CD14-positive monocyte (primary cell): ENCODE measurements at regions not wholly inside any gene's neighbourhood (a gene's known extent, or its start where the extent isn't known, plus 50 kb on each side); places are given as distances from the start of the nearest gene placed in this dataset.

Experiments
- DNase-seq, 3 donors: peaks; one replicate each; pipeline ENCODE4 v3.0.0-alpha.2; 2011 to 2022
- H2AFZ ChIP-seq: 2 replicates; pipeline ENCODE4 v1.6.0; 2012; ENCODE audit warnings: mild to moderate bottlenecking, low read depth, low read length, inconsistent platforms; ENCODE audit not compliant: insufficient read depth, poor library complexity, severe bottlenecking
- H3K27ac ChIP-seq, 2 donors: 1 replicate in 1 of 2; 2 replicates in 1 of 2; pipeline ENCODE4 v1.5.1; 2012 to 2013; ENCODE audit warnings: low read length in 2 of 2, control low read depth in 1 of 2, inconsistent platforms in 1 of 2, low read depth in 1 of 2, mild to moderate bottlenecking in 1 of 2
- H3K27me3 ChIP-seq, 2 donors: one replicate each; pipeline versions ENCODE4 v1.6.0 to v1.6.1; 2011 to 2013; ENCODE audit warnings: low read length in 2 of 2; ENCODE audit not compliant: control insufficient read depth in 2 of 2, insufficient read depth in 2 of 2
- H3K36me3 ChIP-seq, 2 donors: replicated peaks in 1 of 2; 1 replicate in 1 of 2; 2 replicates in 1 of 2; pipeline versions ENCODE4 v1.5.1 to v1.6.1; 2012 to 2013; ENCODE audit warnings: low read length in 2 of 2, control low read depth in 1 of 2, inconsistent platforms in 1 of 2, mild to moderate bottlenecking in 1 of 2; ENCODE audit not compliant: insufficient read depth in 2 of 2, control insufficient read depth in 1 of 2
- H3K4me1 ChIP-seq, 2 donors: 1 replicate in 1 of 2; 2 replicates in 1 of 2; pipeline versions ENCODE4 v1.5.1 to v1.6.1; 2012 to 2013; ENCODE audit warnings: low read length in 2 of 2, control low read depth in 1 of 2, inconsistent platforms in 1 of 2, mild to moderate bottlenecking in 1 of 2, moderate library complexity in 1 of 2; ENCODE audit not compliant: insufficient read depth in 2 of 2, control insufficient read depth in 1 of 2
- H3K4me2 ChIP-seq: replicated peaks from 2 replicates; pipeline ENCODE3; 2012; ENCODE audit warnings: low read length, moderate library complexity, mild to moderate bottlenecking; ENCODE audit not compliant: poor library complexity, severe bottlenecking; ENCODE audit errors: extremely low read depth
- H3K4me3 ChIP-seq, 3 experiments: fragments of 200-600 bp in 1 of 3; sonication (generic) in 1 of 3; replicated peaks in 1 of 3; 1 replicate in 2 of 3; 2 replicates in 1 of 3; pipeline ENCODE4 v1.5.1; 2011 to 2013; ENCODE audit warnings: low read length in 3 of 3, mild to moderate bottlenecking in 3 of 3, control low read depth in 2 of 3, low read depth in 2 of 3, inconsistent platforms in 1 of 3, moderate library complexity in 1 of 3
- H3K79me2 ChIP-seq: 2 replicates; pipeline ENCODE4 v1.6.0; 2012; ENCODE audit warnings: mild to moderate bottlenecking, control low read depth, inconsistent platforms, low read length, moderate library complexity; ENCODE audit not compliant: insufficient read depth
- H3K9ac ChIP-seq: 2 replicates; pipeline ENCODE4 v1.6.0; 2017; ENCODE audit warnings: low read length, mild to moderate bottlenecking; ENCODE audit not compliant: insufficient read depth, poor library complexity, severe bottlenecking
- H3K9me3 ChIP-seq, 2 donors: replicated peaks in 1 of 2; 1 replicate in 1 of 2; 2 replicates in 1 of 2; pipeline versions ENCODE4 v1.5.1 to v1.6.1; 2012 to 2013; ENCODE audit warnings: low read length in 2 of 2, control low read depth in 1 of 2; ENCODE audit not compliant: control insufficient read depth in 1 of 2, insufficient read depth in 1 of 2
- H4K20me1 ChIP-seq: 2 replicates; pipeline ENCODE4 v1.6.0; 2012; ENCODE audit warnings: mild to moderate bottlenecking, low read length, control low read depth, moderate library complexity; ENCODE audit not compliant: insufficient read depth
- H3K27ac Mint-ChIP-seq, 7 donors: one replicate each; pipeline ENCODE4 v1.8.0; 2020; ENCODE audit warnings: mild to moderate bottlenecking in 7 of 7, mixed read lengths in 7 of 7, moderate library complexity in 6 of 7, inconsistent platforms in 2 of 7
- H3K27me3 Mint-ChIP-seq, 3 donors: one replicate each; pipeline ENCODE4 v1.8.0; 2021 to 2022; ENCODE audit warnings: low read depth in 3 of 3, mild to moderate bottlenecking in 3 of 3, mixed read lengths in 3 of 3, moderate library complexity in 3 of 3, inconsistent platforms in 1 of 3
- H3K36me3 Mint-ChIP-seq, 2 donors: one replicate each; pipeline ENCODE4 v1.8.0; 2020; ENCODE audit warnings: mixed read lengths in 2 of 2, inconsistent platforms in 1 of 2, mild to moderate bottlenecking in 1 of 2
- H3K4me1 Mint-ChIP-seq: one replicate; pipeline ENCODE4 v1.8.0; 2020; ENCODE audit warnings: mild to moderate bottlenecking, mixed read lengths
- H3K4me3 Mint-ChIP-seq, 2 donors: one replicate each; pipeline ENCODE4 v1.8.0; 2020; ENCODE audit warnings: mild to moderate bottlenecking in 2 of 2, mixed read lengths in 2 of 2, moderate library complexity in 1 of 2
- H3K9me3 Mint-ChIP-seq, 7 donors: one replicate each; pipeline ENCODE4 v1.8.0; 2020 to 2022; ENCODE audit warnings: mixed read lengths in 7 of 7, mild to moderate bottlenecking in 6 of 7, moderate library complexity in 6 of 7, inconsistent platforms in 2 of 7
- CTCF ChIP-seq: fragments of 200-600 bp; IDR thresholded peaks from one replicate; pipeline ENCODE4 v1.8.0; 2022; ENCODE audit warnings: antibody characterized with exemption, mild to moderate bottlenecking
- WGBS: methylation state at CpG from one replicate; pipeline ENCODE4 v1.1.5; 2013; ENCODE audit warnings: missing lambda C conversion rate; ENCODE audit not compliant: insufficient coverage; 5-methylcytosine and 5-hydroxymethylcytosine counted together
- intact Hi-C, 2 donors: fragments of 100-400 bp; cut with micrococcal nuclease; formaldehyde crosslinking; loops; one replicate each; pipeline versions ENCODE4 v1.15.0 to v1.15.1; 2023

GRCh38 chr21:19704832-19705231 is 1293.4 kb upstream of the NCAM2 start:
- no peak overlapping the region for H3K4me2 ChIP-seq
- Mint-ChIP-seq H3K36me3 (no peaks in the 10 kb centered on the region), H3K9me3 (peaks cover 2 to 15% (median 12%) of the 10 kb centered on the region in 7 donors), H3K27me3 (peaks cover 0 to 2% (median 0%) of the 10 kb centered on the region in 3 donors), H3K4me3 (no peak overlapping the region), H3K4me1 (no peaks in the 10 kb centered on the region), H3K27ac (no peak overlapping the region)
- H3K4me1 ChIP-seq, result no peaks in the 10 kb centered on the region
- H4K20me1 ChIP-seq, result no peaks in the 10 kb centered on the region
- no peaks in the 10 kb centered on the region for H3K36me3 ChIP-seq
- no peak for TF ChIP-seq CTCF
- no peaks in the 10 kb centered on the region for H3K27me3 ChIP-seq
- H3K79me2 ChIP-seq, result no peaks in the 10 kb centered on the region
- no peak overlapping the region for H3K4me3 ChIP-seq
- H3K9me3 ChIP-seq, result peaks cover 12 to 19% of the 10 kb centered on the region in 2 donors
- intact Hi-C loops, result no loop called here
- DNase-seq, result no peak
- H3K9ac ChIP-seq, result no peak overlapping the region
- H2AFZ ChIP-seq, result no peak overlapping the region
- no peak overlapping the region for H3K27ac ChIP-seq

GRCh38 chr21:19712441-19712840 is 1285.8 kb upstream of the NCAM2 start:
- Mint-ChIP-seq H3K4me1 (no peaks in the 10 kb centered on the region), H3K36me3 (no peaks in the 10 kb centered on the region), H3K4me3 (no peak overlapping the region), H3K9me3 (peaks cover 4 to 14% (median 8%) of the 10 kb centered on the region in 7 donors), H3K27me3 (no peaks in the 10 kb centered on the region), H3K27ac (no peak overlapping the region)
- Histone ChIP-seq H3K36me3 (no peaks in the 10 kb centered on the region), H3K9ac (no peak overlapping the region), H3K79me2 (no peaks in the 10 kb centered on the region), H3K27ac (no peak overlapping the region), H3K4me1 (no peaks in the 10 kb centered on the region), H2AFZ (no peak overlapping the region), H3K9me3 (peaks cover 11 to 20% of the 10 kb centered on the region in 2 donors), H3K4me2 (no peak overlapping the region), H4K20me1 (no peaks in the 10 kb centered on the region), H3K27me3 (no peaks in the 10 kb centered on the region), H3K4me3 (no peak overlapping the region)
- WGBS, result 80% methylated on average over 1 of the region's 3 CpGs
- DNase-seq, result no peak
- intact Hi-C loops, result no loop called here
- TF ChIP-seq CTCF, result no peak
